Mammary epithelial cell (primary cell): ENCODE measurements at regions not wholly inside any gene's neighbourhood (a gene's known extent, or its start where the extent isn't known, plus 50 kb on each side); places are given as distances from the start of the nearest gene placed in this dataset.

Source experiments
- CTCF ChIP-seq, 2 donors: IDR thresholded peaks in 1 of 2; conservative IDR thresholded peaks in 1 of 2; 2 replicates each; pipeline ENCODE4 v1.5.1; 2011 to 2012; ENCODE audit warnings: inconsistent platforms in 2 of 2, low read length in 2 of 2, mild to moderate bottlenecking in 2 of 2, control low read depth in 1 of 2, low read depth in 1 of 2; ENCODE audit not compliant: insufficient read depth in 1 of 2; ENCODE audit errors: extremely low read depth in 1 of 2
- EZH2 ChIP-seq: IDR thresholded peaks from 2 replicates; pipeline ENCODE4 v1.6.1; 2012; ENCODE audit warnings: low read length, inconsistent platforms, borderline replicate concordance

DNA sequence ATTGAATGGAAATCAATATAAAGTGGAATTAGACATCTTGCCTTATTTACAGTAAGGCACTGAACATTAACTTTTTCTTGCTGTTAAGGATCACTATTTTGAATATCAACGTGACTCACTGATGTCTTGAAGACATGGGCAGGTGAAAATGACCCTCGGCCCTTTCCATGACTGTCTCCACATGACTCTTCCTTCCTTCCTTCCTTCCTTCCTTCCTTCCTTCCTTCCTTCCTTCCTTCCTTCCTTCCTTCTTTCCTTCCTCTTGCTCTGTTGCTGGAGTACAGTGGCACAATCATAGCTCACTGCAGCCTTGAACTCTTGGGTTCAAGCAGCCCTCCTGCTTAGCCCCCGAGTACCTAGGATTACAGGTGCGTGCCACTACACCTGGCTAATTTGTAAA lies 52.2 kb upstream of the TOX2 start:
- no peak for TF ChIP-seq CTCF (conservative IDR thresholded peaks at IDR 0.05 in 1 of 2, IDR thresholded peaks at IDR 0.05 in 1 of 2; ENCODE audit: extremely low read depth in 1 of 2, insufficient read depth in 1 of 2, low read depth in 1 of 2, low read length in 2 of 2)
- TF ChIP-seq EZH2: no peak
